GM21786 (cell line): ENCODE measurements at regions not wholly inside any gene's neighbourhood (a gene's known extent, or its start where the extent isn't known, plus 50 kb on each side); places are given as distances from the start of the nearest gene placed in this dataset.

Experiments
- ATAC-seq: cut with Tn5 transposase; IDR thresholded peaks from one replicate; pipeline ENCODE4 v1.9.1; 2021; ENCODE audit not compliant: unreplicated experiment

- no peak for ATAC-seq
Observed at GRCh38 chr14:59091404-59091803, 97.1 kb upstream of the DAAM1 start.

- no peak for ATAC-seq
Observed at GRCh38 chr14:59091976-59092375, 96.5 kb upstream of the DAAM1 start.

GRCh38 chr14:59093902-59094301 is 94.6 kb upstream of the DAAM1 start:
- no peak for ATAC-seq

GRCh38 chr14:59096303-59096702 is 92.2 kb upstream of the DAAM1 start:
- ATAC-seq = no peak

GRCh38 chr14:59097681-59098080 is 90.8 kb upstream of the DAAM1 start:
- no peak for ATAC-seq

- ATAC-seq = no peak
Observed at GRCh38 chr14:59098377-59098776, 90.1 kb upstream of the DAAM1 start.

- ATAC-seq = no peak
Observed at GRCh38 chr14:59100205-59100604, 88.3 kb upstream of the DAAM1 start.

GRCh38 chr14:59101476-59101875 is 87.0 kb upstream of the DAAM1 start:
- ATAC-seq = no peak

- no peak for ATAC-seq
Observed at GRCh38 chr14:59103396-59103795, 85.1 kb upstream of the DAAM1 start.

GRCh38 chr14:59107819-59108218 is 80.6 kb upstream of the DAAM1 start:
- no peak for ATAC-seq

- peak; percentile 55 for ATAC-seq
Observed at GRCh38 chr14:59116984-59117415, 71.5 kb upstream of the DAAM1 start.

- ATAC-seq = no peak
Observed at GRCh38 chr14:59117754-59118528, 70.5 kb upstream of the DAAM1 start.

- no peak for ATAC-seq
Observed at GRCh38 chr14:59120921-59121320, 67.5 kb upstream of the DAAM1 start.

GRCh38 chr14:59123531-59123930 is 64.9 kb upstream of the DAAM1 start:
- no peak for ATAC-seq

GRCh38 chr14:59123975-59124374 is 64.5 kb upstream of the DAAM1 start:
- ATAC-seq = no peak

GRCh38 chr14:59125156-59125555 is 63.3 kb upstream of the DAAM1 start:
- no peak for ATAC-seq

GRCh38 chr14:59126714-59127436 is 61.6 kb upstream of the DAAM1 start:
- peak; percentile 83 for ATAC-seq

GRCh38 chr14:59127437-59127732 is 61.1 kb upstream of the DAAM1 start:
- ATAC-seq = no peak

- no peak for ATAC-seq
Observed at GRCh38 chr14:59130462-59130861, 58.0 kb upstream of the DAAM1 start.

GRCh38 chr14:59131938-59132795 is 56.3 kb upstream of the DAAM1 start:
- ATAC-seq = no peak

- no peak for ATAC-seq
Observed at GRCh38 chr14:59132796-59133494, 55.5 kb upstream of the DAAM1 start.
